HG02884 (cell line): ENCODE measurements at regions not wholly inside any gene's neighbourhood (a gene's known extent, or its start where the extent isn't known, plus 50 kb on each side); places are given as distances from the start of the nearest gene placed in this dataset.
"Not testable (repeated sequence)": the region's sequence is repeated elsewhere in the genome, so short reads cannot be mapped to it uniquely, and the experiment has no call there.

ENCODE experiments used
- ATAC-seq: cut with Tn5 transposase; IDR thresholded peaks from one replicate; pipeline ENCODE4 v1.9.1; 2021; ENCODE audit warnings: mild to moderate bottlenecking, moderate library complexity; ENCODE audit not compliant: unreplicated experiment

GRCh38 chr14:52124791-52125684 lies 56.2 kb upstream of the NID2 start:
- ATAC-seq = no peak

DNA sequence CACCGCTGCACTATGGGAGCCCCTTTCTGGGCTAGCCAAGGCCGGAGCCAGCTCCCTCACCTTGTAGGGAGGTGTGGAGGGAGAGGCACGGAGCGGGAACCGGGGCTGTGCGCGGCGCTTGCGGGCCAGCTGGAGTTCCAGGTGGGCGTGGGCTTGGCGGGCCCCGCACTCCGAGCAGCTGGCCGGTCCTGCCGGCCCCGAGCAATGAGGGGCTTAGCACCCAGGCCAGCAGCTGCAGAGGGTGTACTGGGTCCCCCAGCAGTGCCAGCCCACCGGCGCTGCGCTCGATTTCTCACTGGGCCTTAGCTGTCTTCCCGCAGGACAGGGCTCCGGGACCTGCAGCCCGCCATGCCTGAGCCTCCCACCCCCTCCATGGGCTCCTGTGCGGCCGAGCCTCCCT lies 53.3 kb upstream of the NID2 start:
- ATAC-seq = not testable (repeated sequence)

- no peak for ATAC-seq
Observed at GRCh38 chr14:52121441-52121840, 52.6 kb upstream of the NID2 start.

- ATAC-seq = no peak
Observed at GRCh38 chr14:52119030-52119429, 50.2 kb upstream of the NID2 start.
